ENCODE measurements at regions not wholly inside any gene's neighbourhood (a gene's known extent, or its start where the extent isn't known, plus 50 kb on each side); places are given as distances from the start of the nearest gene placed in this dataset.
"Not testable (repeated sequence)": the region's sequence is repeated elsewhere in the genome, so short reads cannot be mapped to it uniquely, and the experiment has no call there.

- DNase-seq = not testable (repeated sequence)
These were observed 94.3 kb downstream of the KCNJ12 start for GRCh38 chr17:21470422-21470821.

GRCh38 chr17:21470861-21471260, 94.7 kb downstream of the KCNJ12 start:
- DNase-seq = no peak

GRCh38 chr17:21474815-21475214, 98.7 kb downstream of the KCNJ12 start:
- no peak for DNase-seq

- DNase-seq = no peak
These were observed 99.4 kb downstream of the KCNJ12 start for GRCh38 chr17:21475571-21475970.

- DNase-seq = no peak
These were observed 100.7 kb downstream of the KCNJ12 start for GRCh38 chr17:21476867-21477266.

- DNase-seq = no peak
These were observed 106.2 kb downstream of the KCNJ12 start for GRCh38 chr17:21482189-21482865.

- DNase-seq = not testable (repeated sequence)
These were observed 111.9 kb downstream of the KCNJ12 start for GRCh38 chr17:21488043-21488442.

GRCh38 chr17:21493993-21494392, 117.8 kb downstream of the KCNJ12 start:
- no peak for DNase-seq

GRCh38 chr17:21495281-21495680, 119.1 kb downstream of the KCNJ12 start:
- no peak for DNase-seq

GRCh38 chr17:21500064-21500463, 123.9 kb downstream of the KCNJ12 start:
- no peak for DNase-seq

- DNase-seq = not testable (repeated sequence)
These were observed 126.0 kb downstream of the KCNJ12 start for GRCh38 chr17:21501927-21502700.

- DNase-seq = no peak
These were observed 130.0 kb downstream of the KCNJ12 start for GRCh38 chr17:21505819-21506815.

- DNase-seq = not testable (repeated sequence)
These were observed 131.6 kb downstream of the KCNJ12 start for GRCh38 chr17:21507806-21508205.

- DNase-seq = no peak
These were observed 132.1 kb downstream of the KCNJ12 start for GRCh38 chr17:21508211-21508610.

- not testable (repeated sequence) for DNase-seq
These were observed 133.2 kb downstream of the KCNJ12 start for GRCh38 chr17:21509356-21509755.

GRCh38 chr17:21510686-21511362, 134.7 kb downstream of the KCNJ12 start:
- peak in 1 of 2 donors; percentile 10 for DNase-seq

- peak; percentile 79 to 82 for DNase-seq
These were observed 135.4 kb downstream of the KCNJ12 start for GRCh38 chr17:21511363-21512195.

- peak in 1 of 2 donors; percentile 14 for DNase-seq
These were observed 136.3 kb downstream of the KCNJ12 start for GRCh38 chr17:21512307-21513011.

- peak; percentile 66 for DNase-seq
These were observed 136.9 kb downstream of the KCNJ12 start for GRCh38 chr17:21513012-21513570.

Measured in right lung (tissue), 2 donors.